Activated T-helper 17 cell treated with anti-CD3 and anti-CD28 coated beads, Interleukin-2, amount 50 U/mL, for 72 hours (primary cell): ENCODE measurements at regions not wholly inside any gene's neighbourhood (a gene's known extent, or its start where the extent isn't known, plus 50 kb on each side); places are given as distances from the start of the nearest gene placed in this dataset.

ENCODE experiments used
- ATAC-seq: fragments of 150-1000 bp; cut with Tn5 transposase; replicated peaks from 2 replicates; pipeline ENCODE4 v1.10.0; 2021; ENCODE audit warnings: mild to moderate bottlenecking, moderate library complexity
- H3K27ac Mint-ChIP-seq: one replicate; pipeline ENCODE4 v1.8.0; 2022; ENCODE audit warnings: mixed read lengths
- H3K27me3 Mint-ChIP-seq: one replicate; pipeline ENCODE4 v1.8.0; 2022; ENCODE audit warnings: mixed read lengths
- H3K36me3 Mint-ChIP-seq: one replicate; pipeline ENCODE4 v1.8.0; 2022; ENCODE audit warnings: low read depth, mild to moderate bottlenecking, mixed read lengths
- H3K4me1 Mint-ChIP-seq: one replicate; pipeline ENCODE4 v1.8.0; 2022; ENCODE audit warnings: mixed read lengths
- H3K4me3 Mint-ChIP-seq: one replicate; pipeline ENCODE4 v1.8.0; 2022; ENCODE audit warnings: mild to moderate bottlenecking, mixed read lengths
- H3K9me3 Mint-ChIP-seq: one replicate; pipeline ENCODE4 v1.8.0; 2022; ENCODE audit warnings: mixed read lengths

DNA sequence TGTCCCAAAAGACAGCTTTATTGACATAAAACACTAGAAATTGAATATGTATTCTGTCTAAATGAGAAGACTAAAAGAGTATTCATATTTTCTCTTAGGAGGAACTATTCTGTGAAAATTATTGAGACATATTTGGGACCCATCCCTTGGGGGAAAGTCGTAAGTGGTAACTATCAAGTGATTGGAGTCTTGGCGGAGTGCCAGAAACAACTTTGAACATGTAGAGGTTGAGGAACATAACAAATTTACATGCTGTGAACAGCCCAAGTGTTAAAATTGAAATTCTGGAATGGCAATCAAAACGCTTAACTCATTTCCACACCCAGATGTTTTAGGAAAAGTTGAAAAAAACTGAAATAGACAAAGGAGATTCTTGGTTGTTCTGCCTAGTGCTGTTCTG, 1034.6 kb downstream of the NSUN3 start:
- Mint-ChIP-seq H3K27me3 (no peaks in the 10 kb centered on the region), H3K27ac (no peak overlapping the region), H3K4me1 (no peaks in the 10 kb centered on the region), H3K9me3 (no peaks in the 10 kb centered on the region), H3K36me3 (no peaks in the 10 kb centered on the region), H3K4me3 (no peak overlapping the region)
- ATAC-seq, result no peak

- H3K4me3 Mint-ChIP-seq, result no peak overlapping the region
- no peaks in the 10 kb centered on the region for H3K4me1 Mint-ChIP-seq
- no peaks in the 10 kb centered on the region for H3K27me3 Mint-ChIP-seq
- no peaks in the 10 kb centered on the region for H3K36me3 Mint-ChIP-seq
- peaks cover 8% of the 10 kb centered on the region for H3K9me3 Mint-ChIP-seq
- H3K27ac Mint-ChIP-seq, result no peak overlapping the region
- ATAC-seq, result no peak
Observed at GRCh38 chr3:95120921-95121320, 1058.1 kb downstream of the NSUN3 start.

- H3K4me1 Mint-ChIP-seq, result no peaks in the 10 kb centered on the region
- H3K27ac Mint-ChIP-seq, result no peak overlapping the region
- no peaks in the 10 kb centered on the region for H3K27me3 Mint-ChIP-seq
- H3K36me3 Mint-ChIP-seq, result no peaks in the 10 kb centered on the region
- H3K9me3 Mint-ChIP-seq, result peaks cover 8% of the 10 kb centered on the region
- H3K4me3 Mint-ChIP-seq, result no peak overlapping the region
- ATAC-seq, result no peak
Observed at GRCh38 chr3:95123104-95123503, 1060.2 kb downstream of the NSUN3 start.

DNA sequence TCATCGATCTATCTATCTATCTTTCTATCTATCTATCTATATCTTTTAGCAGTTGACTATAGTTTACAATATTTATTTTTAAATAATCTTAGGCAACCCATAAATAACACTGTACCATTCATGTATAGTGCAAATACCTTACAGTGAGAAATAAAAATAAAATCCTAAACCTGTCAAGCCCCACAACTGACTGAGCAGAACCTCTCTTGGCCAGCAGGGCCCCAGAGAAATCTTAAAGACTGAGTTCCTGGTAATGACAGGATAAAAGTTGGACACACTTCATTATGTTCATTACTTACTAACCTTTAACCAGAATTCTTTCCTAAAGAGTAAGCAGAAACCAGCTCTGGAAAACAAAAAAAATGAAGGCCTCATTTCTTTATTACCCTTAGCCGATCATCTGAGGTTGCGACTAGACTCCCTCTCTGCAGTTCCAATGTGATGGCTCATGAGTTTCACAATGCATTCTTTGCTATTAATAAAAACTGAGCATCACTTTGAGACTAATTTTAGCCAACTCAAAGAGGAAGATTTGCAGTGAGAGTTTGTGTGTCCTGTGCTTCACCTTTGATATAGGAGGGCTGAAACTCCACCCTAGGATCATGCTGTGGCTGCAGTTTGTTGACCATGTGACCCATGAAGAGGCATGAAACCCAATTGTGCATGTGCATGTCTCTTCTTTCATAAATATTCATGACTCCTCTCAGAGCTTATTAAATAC, 1072.0 kb downstream of the NSUN3 start:
- no peaks in the 10 kb centered on the region for H3K36me3 Mint-ChIP-seq
- H3K4me3 Mint-ChIP-seq, result no peak overlapping the region
- ATAC-seq, result no peak
- H3K27me3 Mint-ChIP-seq, result no peaks in the 10 kb centered on the region
- H3K4me1 Mint-ChIP-seq, result no peaks in the 10 kb centered on the region
- no peak overlapping the region for H3K27ac Mint-ChIP-seq
- H3K9me3 Mint-ChIP-seq, result peaks cover 12% of the 10 kb centered on the region

GRCh38 chr3:95148107-95148506, 1085.2 kb downstream of the NSUN3 start:
- Mint-ChIP-seq H3K9me3 (peaks cover 9% of the 10 kb centered on the region), H3K4me3 (no peak overlapping the region), H3K36me3 (no peaks in the 10 kb centered on the region)

DNA sequence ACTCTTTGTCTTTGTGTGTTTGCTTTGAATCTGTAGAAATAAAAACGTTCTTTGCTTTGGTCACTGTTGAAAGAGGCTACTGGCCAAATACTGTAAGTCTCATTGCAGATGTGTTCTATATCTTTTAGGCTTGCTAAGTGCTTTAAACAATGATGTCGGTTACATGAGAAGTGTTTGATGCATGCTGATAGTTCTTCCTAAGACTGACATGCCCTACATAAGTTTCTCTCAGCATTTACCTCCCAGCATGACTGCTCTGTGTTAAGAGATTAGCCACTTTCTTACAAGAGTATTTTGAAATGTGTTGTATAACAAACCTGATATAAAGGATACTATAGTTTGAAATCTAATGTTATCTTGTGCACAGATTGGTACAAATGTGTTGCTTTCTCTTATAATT, 1088.7 kb downstream of the NSUN3 start:
- Mint-ChIP-seq H3K4me1 (no peaks in the 10 kb centered on the region), H3K27ac (no peak overlapping the region), H3K27me3 (no peaks in the 10 kb centered on the region), H3K9me3 (peaks cover 19% of the 10 kb centered on the region), H3K36me3 (no peaks in the 10 kb centered on the region), H3K4me3 (no peak overlapping the region)
- no peak for ATAC-seq

More at GRCh38 chr3:95148107-95148506, 1085.2 kb downstream of the NSUN3 start:
- no peak overlapping the region for H3K27ac Mint-ChIP-seq
- no peaks in the 10 kb centered on the region for H3K4me1 Mint-ChIP-seq
- H3K27me3 Mint-ChIP-seq, result no peaks in the 10 kb centered on the region
- ATAC-seq, result no peak

DNA sequence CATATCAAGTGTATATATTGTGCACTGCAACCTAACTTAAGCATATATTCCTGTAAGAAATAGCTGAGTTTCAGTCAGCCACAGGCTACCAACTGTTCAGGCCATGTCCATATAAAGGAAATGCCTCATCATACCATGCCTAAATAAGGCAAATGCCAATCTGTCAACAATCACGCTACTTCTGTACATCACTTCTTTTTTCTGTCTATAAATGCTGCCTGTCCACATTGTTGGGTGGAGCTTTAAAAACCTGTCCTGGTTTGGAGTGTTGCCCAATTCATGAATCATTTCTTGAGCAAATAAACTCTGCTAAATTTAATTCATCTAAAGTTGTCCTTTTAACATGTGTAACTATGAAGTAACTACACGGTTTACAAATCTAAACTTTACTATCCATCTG, 1091.9 kb downstream of the NSUN3 start:
- no peak for ATAC-seq
- Mint-ChIP-seq H3K9me3 (peaks cover 22% of the 10 kb centered on the region), H3K27ac (no peak overlapping the region), H3K27me3 (no peaks in the 10 kb centered on the region), H3K4me3 (no peak overlapping the region), H3K36me3 (no peaks in the 10 kb centered on the region), H3K4me1 (no peaks in the 10 kb centered on the region)

DNA sequence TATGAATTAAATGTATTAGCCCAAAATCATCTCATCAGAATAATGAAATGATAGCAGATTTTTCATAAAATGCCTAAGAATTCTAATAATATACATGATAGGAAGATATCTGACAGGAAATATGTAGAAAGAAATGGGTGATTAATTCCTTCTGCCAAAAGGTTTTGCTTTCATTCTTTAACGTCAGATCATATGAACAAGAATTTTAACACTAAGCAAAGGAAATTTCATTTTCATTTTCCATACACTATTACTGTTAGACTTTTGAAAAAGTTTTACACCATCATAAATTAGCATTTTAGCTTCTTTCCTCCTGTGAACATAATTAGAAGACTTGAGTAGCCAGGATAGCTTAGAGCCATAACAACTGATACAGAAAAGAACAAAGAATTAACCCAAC, 1099.9 kb downstream of the NSUN3 start:
- Mint-ChIP-seq H3K36me3 (no peaks in the 10 kb centered on the region), H3K27ac (no peak overlapping the region), H3K9me3 (peaks cover 18% of the 10 kb centered on the region), H3K4me1 (no peaks in the 10 kb centered on the region), H3K27me3 (no peaks in the 10 kb centered on the region), H3K4me3 (no peak overlapping the region)
- ATAC-seq, result no peak

- Mint-ChIP-seq H3K36me3 (no peaks in the 10 kb centered on the region), H3K27me3 (no peaks in the 10 kb centered on the region), H3K4me1 (no peaks in the 10 kb centered on the region), H3K4me3 (no peak overlapping the region), H3K27ac (no peak overlapping the region), H3K9me3 (peaks cover 15% of the 10 kb centered on the region)
- ATAC-seq, result no peak
Observed at GRCh38 chr3:95167748-95168147, 1104.9 kb downstream of the NSUN3 start.

- no peaks in the 10 kb centered on the region for H3K27me3 Mint-ChIP-seq
- no peaks in the 10 kb centered on the region for H3K36me3 Mint-ChIP-seq
- no peak overlapping the region for H3K4me3 Mint-ChIP-seq
- H3K27ac Mint-ChIP-seq, result no peak overlapping the region
- no peak for ATAC-seq
- no peaks in the 10 kb centered on the region for H3K4me1 Mint-ChIP-seq
- peaks cover 15% of the 10 kb centered on the region for H3K9me3 Mint-ChIP-seq
Observed at GRCh38 chr3:95168526-95168925, 1105.7 kb downstream of the NSUN3 start.

GRCh38 chr3:95172164-95172943, 1109.5 kb downstream of the NSUN3 start:
- ATAC-seq, result no peak
- no peaks in the 10 kb centered on the region for H3K27me3 Mint-ChIP-seq
- H3K4me3 Mint-ChIP-seq, result no peak overlapping the region
- no peak overlapping the region for H3K27ac Mint-ChIP-seq
- H3K4me1 Mint-ChIP-seq, result no peaks in the 10 kb centered on the region
- H3K36me3 Mint-ChIP-seq, result no peaks in the 10 kb centered on the region
- peaks cover 4% of the 10 kb centered on the region for H3K9me3 Mint-ChIP-seq

DNA sequence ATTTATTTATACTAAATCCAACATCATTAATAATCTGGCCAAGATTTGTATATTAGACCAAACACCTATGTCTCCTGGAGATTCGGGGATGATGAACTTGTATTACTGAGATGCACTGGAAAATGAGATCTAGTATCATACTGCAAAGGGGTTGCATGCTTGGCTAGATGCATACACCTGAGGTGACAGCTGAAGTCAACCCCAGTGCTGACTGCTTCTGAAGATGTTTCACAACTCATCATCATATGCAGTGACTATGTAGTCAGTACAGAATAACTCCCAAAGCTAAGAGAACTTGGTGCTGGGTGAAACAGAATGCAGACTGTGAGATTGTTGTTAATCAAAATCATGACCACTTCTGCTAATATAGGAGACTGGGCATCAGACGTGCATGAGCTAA, 1114.2 kb downstream of the NSUN3 start:
- Mint-ChIP-seq H3K27me3 (no peaks in the 10 kb centered on the region), H3K27ac (no peak overlapping the region), H3K9me3 (peaks cover 5% of the 10 kb centered on the region)

GRCh38 chr3:95184038-95184437, 1121.2 kb downstream of the NSUN3 start:
- H3K4me3 Mint-ChIP-seq, result no peak overlapping the region
- H3K4me1 Mint-ChIP-seq, result no peaks in the 10 kb centered on the region
- no peak overlapping the region for H3K27ac Mint-ChIP-seq
- no peaks in the 10 kb centered on the region for H3K36me3 Mint-ChIP-seq
- H3K27me3 Mint-ChIP-seq, result no peaks in the 10 kb centered on the region
- ATAC-seq, result no peak
- H3K9me3 Mint-ChIP-seq, result peaks cover 17% of the 10 kb centered on the region

More for the DNA sequence above, 1114.2 kb downstream of the NSUN3 start:
- H3K36me3 Mint-ChIP-seq, result no peaks in the 10 kb centered on the region
- H3K4me1 Mint-ChIP-seq, result no peaks in the 10 kb centered on the region
- no peak overlapping the region for H3K4me3 Mint-ChIP-seq
- no peak for ATAC-seq

DNA sequence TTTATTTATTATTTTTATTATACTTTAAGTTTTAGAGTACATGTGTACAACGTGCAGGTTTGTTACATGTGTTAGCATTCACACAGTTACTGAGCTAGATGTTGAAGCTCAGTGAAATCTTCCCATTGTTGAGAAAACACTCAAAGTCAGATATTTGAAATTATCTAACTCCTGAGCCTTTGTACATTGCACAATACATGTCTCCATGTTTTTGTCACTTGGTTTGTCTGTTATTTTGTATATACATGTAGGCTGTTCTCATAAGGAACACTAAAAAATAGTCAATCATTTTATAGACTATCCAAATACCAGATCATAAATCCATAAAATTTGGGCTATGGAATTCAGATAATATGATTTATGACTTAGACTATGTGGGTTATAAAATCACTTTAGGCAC, 1126.5 kb downstream of the NSUN3 start:
- no peaks in the 10 kb centered on the region for H3K4me1 Mint-ChIP-seq
- no peak for ATAC-seq
- no peak overlapping the region for H3K4me3 Mint-ChIP-seq
- no peaks in the 10 kb centered on the region for H3K36me3 Mint-ChIP-seq
- H3K9me3 Mint-ChIP-seq, result peaks cover 4% of the 10 kb centered on the region
- H3K27me3 Mint-ChIP-seq, result no peaks in the 10 kb centered on the region
- no peak overlapping the region for H3K27ac Mint-ChIP-seq

DNA sequence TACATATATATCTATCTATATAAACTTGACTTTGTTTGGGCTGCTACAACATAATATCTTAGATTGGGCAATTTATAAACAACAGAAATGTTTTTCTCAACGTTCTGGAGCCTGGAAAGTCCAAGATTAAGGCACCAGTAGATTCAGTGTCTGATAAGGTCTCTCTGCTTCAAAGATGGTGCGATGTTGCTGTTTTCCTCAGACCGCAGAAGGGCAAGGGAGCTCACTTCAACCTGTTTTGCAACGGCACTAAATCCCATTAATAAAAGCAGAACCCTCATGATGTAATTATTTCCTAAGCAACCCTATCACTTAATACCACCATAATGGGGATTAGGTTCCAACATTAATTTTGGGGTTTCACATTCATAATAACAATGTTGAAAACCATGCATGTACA, 1134.8 kb downstream of the NSUN3 start:
- H3K27me3 Mint-ChIP-seq, result no peaks in the 10 kb centered on the region
- H3K27ac Mint-ChIP-seq, result no peak overlapping the region
- peaks cover 11% of the 10 kb centered on the region for H3K9me3 Mint-ChIP-seq
- H3K36me3 Mint-ChIP-seq, result no peaks in the 10 kb centered on the region
- no peak overlapping the region for H3K4me3 Mint-ChIP-seq
- H3K4me1 Mint-ChIP-seq, result no peaks in the 10 kb centered on the region
- no peak for ATAC-seq
